ENCODE measurements at regions not wholly inside any gene's neighbourhood (a gene's known extent, or its start where the extent isn't known, plus 50 kb on each side); places are given as distances from the start of the nearest gene placed in this dataset.

GRCh38 chr4:149084144-149084543, 641.9 kb upstream of the NR3C2 start:
- Histone ChIP-seq H3K9me3 (ENCODE audit: insufficient read depth, low read length) (no peaks in the 10 kb centered on the region), H3K9me2 (replicated peaks; ENCODE audit: insufficient read depth, low read length) (no peaks in the 10 kb centered on the region), H4K20me1 (ENCODE audit: low read depth, low read length) (no peaks in the 10 kb centered on the region), H3K27me3 (ENCODE audit: low read length) (no peaks in the 10 kb centered on the region), H3K36me3 (ENCODE audit: low read length) (no peaks in the 10 kb centered on the region), H3K27ac (ENCODE audit: low read depth, low read length) (no peak overlapping the region), H3K4me2 (ENCODE audit: low read depth, low read length, poor library complexity, severe bottlenecking) (no peak overlapping the region), H3K79me2 (ENCODE audit: insufficient read depth, low read length) (no peaks in the 10 kb centered on the region), H2AFZ (ENCODE audit: low read depth, low read length, severe bottlenecking) (no peak overlapping the region), H3K9ac (ENCODE audit: low read length) (no peak overlapping the region), H3K4me3 (ENCODE audit: insufficient read depth, low read length, poor library complexity, severe bottlenecking) (no peak overlapping the region), H3F3A (ENCODE audit: insufficient read depth) (no peaks in the 10 kb centered on the region)
- TF ChIP-seq CTCF (IDR thresholded peaks at IDR 0.05; ENCODE audit: insufficient read depth, low read length, poor library complexity, severe bottlenecking) = no peak
- no peak for TF ChIP-seq EZH2phosphoT487 (conservative IDR thresholded peaks at IDR 0.05; ENCODE audit: low read length)

- TF ChIP-seq CTCF (IDR thresholded peaks at IDR 0.05; ENCODE audit: insufficient read depth, low read length, poor library complexity, severe bottlenecking) (no peak), EZH2phosphoT487 (conservative IDR thresholded peaks at IDR 0.05; ENCODE audit: low read length) (no peak)
- H3K4me2 ChIP-seq (ENCODE audit: low read depth, low read length, poor library complexity, severe bottlenecking) = no peak overlapping the region
- no peaks in the 10 kb centered on the region for H3K9me3 ChIP-seq (ENCODE audit: insufficient read depth, low read length)
- no peak overlapping the region for H3K9ac ChIP-seq (ENCODE audit: low read length)
- H3K4me3 ChIP-seq (ENCODE audit: insufficient read depth, low read length, poor library complexity, severe bottlenecking) = no peak overlapping the region
- H3K27ac ChIP-seq (ENCODE audit: low read depth, low read length) = no peak overlapping the region
- no peaks in the 10 kb centered on the region for H3K36me3 ChIP-seq (ENCODE audit: low read length)
- H3F3A ChIP-seq (ENCODE audit: insufficient read depth) = no peaks in the 10 kb centered on the region
- no peaks in the 10 kb centered on the region for H4K20me1 ChIP-seq (ENCODE audit: low read depth, low read length)
- H3K9me2 ChIP-seq (replicated peaks; ENCODE audit: insufficient read depth, low read length) = no peaks in the 10 kb centered on the region
- H2AFZ ChIP-seq (ENCODE audit: low read depth, low read length, severe bottlenecking) = no peak overlapping the region
- H3K79me2 ChIP-seq (ENCODE audit: insufficient read depth, low read length) = no peaks in the 10 kb centered on the region
- H3K27me3 ChIP-seq (ENCODE audit: low read length) = no peaks in the 10 kb centered on the region
Observed at GRCh38 chr4:149077181-149077580, 635.0 kb upstream of the NR3C2 start.

DNA sequence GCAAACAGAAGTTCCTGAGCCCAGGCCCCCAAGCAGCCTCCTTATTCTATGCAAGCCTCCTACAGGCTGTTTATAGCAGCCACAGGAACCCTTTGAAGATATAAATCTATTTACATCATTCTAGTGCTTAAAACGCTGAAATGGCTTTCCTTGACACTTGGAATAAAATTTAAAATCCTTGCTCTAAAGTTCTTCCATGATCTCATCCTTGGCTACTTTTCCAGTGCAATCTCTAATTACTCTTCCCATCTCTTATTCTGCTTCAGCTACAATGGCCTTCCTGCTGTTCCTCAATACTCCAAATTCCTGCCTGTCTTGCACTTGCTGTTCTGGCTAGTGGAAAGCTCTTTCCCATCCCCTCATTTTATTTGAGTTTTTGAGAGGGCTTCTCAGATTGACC, 634.2 kb upstream of the NR3C2 start:
- Histone ChIP-seq H3K27ac (ENCODE audit: low read depth, low read length) (no peak overlapping the region), H3K9ac (ENCODE audit: low read length) (no peak overlapping the region), H3K9me3 (ENCODE audit: insufficient read depth, low read length) (no peaks in the 10 kb centered on the region), H3K4me3 (ENCODE audit: insufficient read depth, low read length, poor library complexity, severe bottlenecking) (no peak overlapping the region), H3K9me2 (replicated peaks; ENCODE audit: insufficient read depth, low read length) (no peaks in the 10 kb centered on the region), H3K79me2 (ENCODE audit: insufficient read depth, low read length) (no peaks in the 10 kb centered on the region), H3K36me3 (ENCODE audit: low read length) (no peaks in the 10 kb centered on the region), H3K4me2 (ENCODE audit: low read depth, low read length, poor library complexity, severe bottlenecking) (no peak overlapping the region), H3K27me3 (ENCODE audit: low read length) (no peaks in the 10 kb centered on the region), H2AFZ (ENCODE audit: low read depth, low read length, severe bottlenecking) (no peak overlapping the region), H3F3A (ENCODE audit: insufficient read depth) (no peaks in the 10 kb centered on the region), H4K20me1 (ENCODE audit: low read depth, low read length) (no peaks in the 10 kb centered on the region)
- no peak for TF ChIP-seq EZH2phosphoT487 (conservative IDR thresholded peaks at IDR 0.05; ENCODE audit: low read length)
- no peak for TF ChIP-seq CTCF (IDR thresholded peaks at IDR 0.05; ENCODE audit: insufficient read depth, low read length, poor library complexity, severe bottlenecking)

DNA sequence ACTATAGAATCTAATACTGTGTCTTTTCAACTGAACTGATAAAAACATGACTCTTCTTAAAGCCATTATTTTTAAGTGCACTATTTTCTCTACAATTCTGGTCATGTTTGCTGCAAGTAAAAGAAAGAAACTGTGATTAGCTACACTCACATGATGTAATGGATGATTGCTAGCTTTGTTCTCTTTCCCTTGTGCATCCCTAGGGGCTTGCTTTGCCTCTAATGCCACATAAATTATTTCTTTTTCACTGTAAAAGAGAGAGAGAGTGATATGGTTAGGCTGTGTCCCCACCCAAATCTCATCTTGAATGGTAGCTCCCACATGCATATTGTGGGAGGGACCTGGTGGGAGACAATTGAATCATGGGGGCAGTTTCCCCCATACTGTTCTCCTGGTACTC, 630.2 kb upstream of the NR3C2 start:
- Histone ChIP-seq H3K4me2 (ENCODE audit: low read depth, low read length, poor library complexity, severe bottlenecking) (no peak overlapping the region), H3K36me3 (ENCODE audit: low read length) (no peaks in the 10 kb centered on the region), H3K9ac (ENCODE audit: low read length) (no peak overlapping the region), H3F3A (ENCODE audit: insufficient read depth) (no peaks in the 10 kb centered on the region), H3K27ac (ENCODE audit: low read depth, low read length) (no peak overlapping the region), H4K20me1 (ENCODE audit: low read depth, low read length) (no peaks in the 10 kb centered on the region), H3K79me2 (ENCODE audit: insufficient read depth, low read length) (no peaks in the 10 kb centered on the region), H3K4me3 (ENCODE audit: insufficient read depth, low read length, poor library complexity, severe bottlenecking) (no peak overlapping the region), H3K9me3 (ENCODE audit: insufficient read depth, low read length) (no peaks in the 10 kb centered on the region), H3K27me3 (ENCODE audit: low read length) (no peaks in the 10 kb centered on the region), H2AFZ (ENCODE audit: low read depth, low read length, severe bottlenecking) (no peak overlapping the region), H3K9me2 (replicated peaks; ENCODE audit: insufficient read depth, low read length) (no peaks in the 10 kb centered on the region)
- no peak for TF ChIP-seq CTCF (IDR thresholded peaks at IDR 0.05; ENCODE audit: insufficient read depth, low read length, poor library complexity, severe bottlenecking)
- TF ChIP-seq EZH2phosphoT487 (conservative IDR thresholded peaks at IDR 0.05; ENCODE audit: low read length) = no peak
